ENCODE measurements at regions not wholly inside any gene's neighbourhood (a gene's known extent, or its start where the extent isn't known, plus 50 kb on each side); places are given as distances from the start of the nearest gene placed in this dataset.

GRCh38 chr12:75890660-75891059 lies 140.9 kb downstream of the PHLDA1 start:
- in situ Hi-C loops (cut with HindIII; ENCODE audit: extremely low pct_ligation_motif_present, low pct_unique_long_range_greater_than_20kb) = no loop called here
- POLR2A ChIA-PET = no interaction called here
- intact Hi-C loops (cut with micrococcal nuclease; ENCODE audit: unreplicated experiment) = no loop called here
- Histone ChIP-seq H3K36me3 (replicated peaks in 1 of 2; ENCODE audit: control insufficient read depth in 1 of 2, insufficient read depth in 2 of 2, low read length in 2 of 2) (no peaks in the 10 kb centered on the region), H3K4me1 (ENCODE audit: insufficient read depth, low read length) (peaks cover 35% of the 10 kb centered on the region), H3K27ac (ENCODE audit: extremely low read length, insufficient read depth, low read length) (no peak overlapping the region), H3K4me3 (replicated peaks in 1 of 3; ENCODE audit: insufficient read depth in 1 of 3, low read depth in 2 of 3, low read length in 3 of 3) (no peak overlapping the region), H4K20me1 (ENCODE audit: insufficient read depth, low read length) (no peaks in the 10 kb centered on the region), H3K27me3 (ENCODE audit: control insufficient read depth in 1 of 2, insufficient read depth in 2 of 2, low read length in 2 of 2) (no peaks in the 10 kb centered on the region), H3K9ac (ENCODE audit: insufficient read depth, low read depth, low read length) (no peak overlapping the region), H3K79me2 (ENCODE audit: insufficient read depth, low read length) (no peaks in the 10 kb centered on the region), H3K9me3 (ENCODE audit: low read length) (no peaks in the 10 kb centered on the region), H3K4me2 (ENCODE audit: low read depth, low read length) (no peak overlapping the region), H2AFZ (ENCODE audit: low read length) (no peak overlapping the region)
- CTCF ChIA-PET (ENCODE audit: low intra/inter-chr PET ratio, low total read pairs) = no interaction called here
- BruUV-seq (replicated peaks) = no TSS peak
- no peak for FAIRE-seq
- ATAC-seq = no peak
- no peak for DNase-seq (ENCODE audit: low spot score)
- TF ChIP-seq PPARG (CRISPR knock-in tag; conservative IDR thresholded peaks at IDR 0.05) = no peak
- no peak for TF ChIP-seq IKZF1 (IDR thresholded peaks at IDR 0.05)
- no peak for TF ChIP-seq NR2F6 (IDR thresholded peaks at IDR 0.05)
- no peak for TF ChIP-seq NR2F6 (CRISPR knock-in tag; IDR thresholded peaks at IDR 0.05)
- no peak for TF ChIP-seq ZNF766 (CRISPR knock-in tag; IDR thresholded peaks at IDR 0.05; ENCODE audit: borderline replicate concordance)
- no peak for TF ChIP-seq EEA1 (CRISPR knock-in tag; IDR thresholded peaks at IDR 0.05; ENCODE audit: borderline replicate concordance)
- TF ChIP-seq, protein P1, sequence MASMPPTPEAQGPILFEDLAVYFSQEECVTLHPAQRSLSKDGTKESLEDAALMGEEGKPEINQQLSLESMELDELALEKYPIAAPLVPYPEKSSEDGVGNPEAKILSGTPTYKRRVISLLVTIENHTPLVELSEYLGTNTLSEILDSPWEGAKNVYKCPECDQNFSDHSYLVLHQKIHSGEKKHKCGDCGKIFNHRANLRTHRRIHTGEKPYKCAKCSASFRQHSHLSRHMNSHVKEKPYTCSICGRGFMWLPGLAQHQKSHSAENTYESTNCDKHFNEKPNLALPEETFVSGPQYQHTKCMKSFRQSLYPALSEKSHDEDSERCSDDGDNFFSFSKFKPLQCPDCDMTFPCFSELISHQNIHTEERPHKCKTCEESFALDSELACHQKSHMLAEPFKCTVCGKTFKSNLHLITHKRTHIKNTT (CRISPR knock-in tag; IDR thresholded peaks at IDR 0.05) = no peak
- WGBS (ENCODE audit: low lambda C conversion rate) = 90% methylated on average over 2 of the region's 2 CpGs

- Histone ChIP-seq H3K36me3 (replicated peaks in 1 of 2; ENCODE audit: control insufficient read depth in 1 of 2, insufficient read depth in 2 of 2, low read length in 2 of 2) (no peaks in the 10 kb centered on the region), H3K9ac (ENCODE audit: insufficient read depth, low read depth, low read length) (no peak overlapping the region), H3K4me2 (ENCODE audit: low read depth, low read length) (no peak overlapping the region), H3K27ac (ENCODE audit: extremely low read length, insufficient read depth, low read length) (no peak overlapping the region), H2AFZ (ENCODE audit: low read length) (no peak overlapping the region), H3K4me1 (ENCODE audit: insufficient read depth, low read length) (peaks cover 35% of the 10 kb centered on the region), H3K27me3 (ENCODE audit: control insufficient read depth in 1 of 2, insufficient read depth in 2 of 2, low read length in 2 of 2) (no peaks in the 10 kb centered on the region), H3K79me2 (ENCODE audit: insufficient read depth, low read length) (no peaks in the 10 kb centered on the region), H3K9me3 (ENCODE audit: low read length) (no peaks in the 10 kb centered on the region), H3K4me3 (replicated peaks in 1 of 3; ENCODE audit: insufficient read depth in 1 of 3, low read depth in 2 of 3, low read length in 3 of 3) (no peak overlapping the region), H4K20me1 (ENCODE audit: insufficient read depth, low read length) (no peaks in the 10 kb centered on the region)
- intact Hi-C loops (cut with micrococcal nuclease; ENCODE audit: unreplicated experiment) = no loop called here
- no peak for FAIRE-seq
- ATAC-seq = no peak
- TF ChIP-seq HMGA1 (CRISPR knock-in tag; conservative IDR thresholded peaks at IDR 0.05) = no peak
- no peak for TF ChIP-seq NR1H2 (CRISPR knock-in tag; IDR thresholded peaks at IDR 0.05; ENCODE audit: borderline replicate concordance, low read depth)
- TF ChIP-seq, protein P2, sequence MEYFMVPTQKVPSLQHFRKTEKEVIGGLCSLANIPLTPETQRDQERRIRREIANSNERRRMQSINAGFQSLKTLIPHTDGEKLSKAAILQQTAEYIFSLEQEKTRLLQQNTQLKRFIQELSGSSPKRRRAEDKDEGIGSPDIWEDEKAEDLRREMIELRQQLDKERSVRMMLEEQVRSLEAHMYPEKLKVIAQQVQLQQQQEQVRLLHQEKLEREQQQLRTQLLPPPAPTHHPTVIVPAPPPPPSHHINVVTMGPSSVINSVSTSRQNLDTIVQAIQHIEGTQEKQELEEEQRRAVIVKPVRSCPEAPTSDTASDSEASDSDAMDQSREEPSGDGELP (IDR thresholded peaks at IDR 0.05; ENCODE audit: borderline replicate concordance, low read depth) = no peak
- no peak for TF ChIP-seq TOE1 (CRISPR knock-in tag; IDR thresholded peaks at IDR 0.05)
- TF ChIP-seq ASH2L (IDR thresholded peaks at IDR 0.05; ENCODE audit: insufficient read length, low read depth, low read length) = no peak
- no peak for TF ChIP-seq RAD21 (CRISPR knock-in tag; IDR thresholded peaks at IDR 0.05)
- no peak for TF ChIP-seq SKI (IDR thresholded peaks at IDR 0.05; ENCODE audit: partially characterized antibody)
- no peak for TF ChIP-seq ZNF354B (CRISPR knock-in tag; IDR thresholded peaks at IDR 0.05)
- no peak for TF ChIP-seq RFX3 (CRISPR knock-in tag; IDR thresholded peaks at IDR 0.05)
- no peak for TF ChIP-seq STAT5B (CRISPR knock-in tag; IDR thresholded peaks at IDR 0.05)
- TF ChIP-seq, protein P3, sequence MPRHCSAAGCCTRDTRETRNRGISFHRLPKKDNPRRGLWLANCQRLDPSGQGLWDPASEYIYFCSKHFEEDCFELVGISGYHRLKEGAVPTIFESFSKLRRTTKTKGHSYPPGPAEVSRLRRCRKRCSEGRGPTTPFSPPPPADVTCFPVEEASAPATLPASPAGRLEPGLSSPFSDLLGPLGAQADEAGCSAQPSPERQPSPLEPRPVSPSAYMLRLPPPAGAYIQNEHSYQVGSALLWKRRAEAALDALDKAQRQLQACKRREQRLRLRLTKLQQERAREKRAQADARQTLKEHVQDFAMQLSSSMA (CRISPR knock-in tag; IDR thresholded peaks at IDR 0.05) = no peak
- POLR2A ChIA-PET = no interaction called here
- in situ Hi-C loops (cut with HindIII; ENCODE audit: extremely low pct_ligation_motif_present, low pct_unique_long_range_greater_than_20kb) = no loop called here
- no TSS peak for BruUV-seq (replicated peaks)
- DNase-seq (ENCODE audit: low spot score) = no peak
- CTCF ChIA-PET (ENCODE audit: low intra/inter-chr PET ratio, low total read pairs) = no interaction called here
These were observed 141.4 kb downstream of the PHLDA1 start for GRCh38 chr12:75890141-75890540.
